ENCODE measurements at regions not wholly inside any gene's neighbourhood (a gene's known extent, or its start where the extent isn't known, plus 50 kb on each side); places are given as distances from the start of the nearest gene placed in this dataset.
A peak's percentile ranks its signal among the peaks of the same experiment; 100 is the strongest.

DNA sequence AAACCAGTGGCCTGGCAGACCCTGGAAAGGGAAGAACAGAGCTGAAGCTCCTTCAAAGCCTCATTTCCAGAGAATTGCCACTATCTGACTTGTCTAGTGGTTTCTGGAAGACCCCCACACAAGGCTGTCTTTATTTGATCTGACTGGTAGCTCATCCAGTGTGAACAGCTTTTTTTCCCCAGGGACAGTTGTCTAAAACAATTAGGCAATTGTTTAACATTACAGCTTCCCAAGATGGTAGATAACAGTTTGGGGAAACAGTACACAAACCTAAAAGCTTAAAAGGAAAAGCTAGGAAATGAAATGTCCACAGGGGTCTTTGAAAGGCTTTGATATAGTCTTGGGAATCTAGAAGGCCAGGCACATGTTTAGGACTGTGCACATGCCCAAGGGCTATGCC lies 203.4 kb upstream of the CTBP2 start (continued):
- TF ChIP-seq CHD1 (IDR thresholded peaks at IDR 0.05; ENCODE audit: low read depth, low read length) (no peak), RFX5 (IDR thresholded peaks at IDR 0.05; ENCODE audit: low read depth, low read length) (no peak), EED (IDR thresholded peaks at IDR 0.05; ENCODE audit: low read depth) (no peak)

DNA sequence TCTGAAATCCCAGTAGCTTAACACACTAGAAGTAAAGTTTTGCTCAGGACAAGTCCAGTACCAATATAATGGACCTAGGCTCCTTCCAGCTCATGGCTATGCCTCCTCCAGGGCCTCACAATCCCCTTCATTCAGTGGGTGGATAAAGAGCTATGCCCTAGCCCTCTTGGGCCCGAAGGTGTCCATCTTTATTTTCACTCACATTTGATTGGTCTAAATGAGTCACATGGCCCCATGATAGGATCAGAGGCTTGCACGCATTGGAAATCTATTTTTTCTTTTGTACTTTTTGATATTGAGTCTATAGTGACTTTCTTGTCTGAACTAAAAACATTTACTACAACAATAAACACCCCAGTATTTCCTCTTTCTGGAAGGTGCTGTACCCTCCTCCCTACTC lies 202.6 kb upstream of the CTBP2 start:
- Histone ChIP-seq H3K4me3 (no peak overlapping the region), H3K9ac (ENCODE audit: control insufficient read depth, insufficient read depth, low read length) (no peak overlapping the region), H3K27me3 (replicated peaks in 1 of 2; ENCODE audit: control insufficient read depth in 2 of 2, insufficient read depth in 2 of 2, low read length in 1 of 2) (no peaks in the 10 kb centered on the region), H3K4me1 (ENCODE audit: control insufficient read depth, insufficient read depth, low read length) (no peaks in the 10 kb centered on the region), H3K79me2 (ENCODE audit: control insufficient read depth, insufficient read depth, low read length) (no peaks in the 10 kb centered on the region), H4K20me1 (ENCODE audit: control insufficient read depth, insufficient read depth) (no peaks in the 10 kb centered on the region), H2AFZ (ENCODE audit: control insufficient read depth, low read depth, low read length) (no peak overlapping the region), H3K9me3 (replicated peaks; ENCODE audit: control insufficient read depth, insufficient read depth, low read length) (no peaks in the 10 kb centered on the region), H3K36me3 (ENCODE audit: control insufficient read depth in 2 of 2, insufficient read depth in 2 of 2, low read length in 1 of 2) (no peaks in the 10 kb centered on the region), H3K4me2 (ENCODE audit: control insufficient read depth, insufficient read depth) (no peak overlapping the region), H3K27ac (ENCODE audit: control insufficient read depth, insufficient read depth) (no peak overlapping the region)
- 14% methylated on average over 2 of the region's 2 CpGs for WGBS (ENCODE audit: insufficient coverage, insufficient replicate concordance, low lambda C conversion rate, missing lambda C conversion rate)
- CTCF ChIA-PET: interaction anchor here (1.2 to 1.5 kb wide), 2 partner anchors 19 to 20 kb away, joined by 4 to 7 read pairs; no protein-coding TSS in a partner anchor
- BruUV-seq (replicated peaks): no TSS peak
- SMC1A ChIA-PET (ENCODE audit: uncharacterized antibody, unreplicated experiment): no interaction called here
- POLR2A ChIA-PET: no interaction called here
- FAIRE-seq (no peak), DNase-seq (ENCODE audit: low read depth, low spot score) (no peak), ATAC-seq (no peak)
- RAD21 ChIA-PET (ENCODE audit: unreplicated experiment): interaction anchor here (0.9 kb wide), 1 partner anchor 315 kb away, joined by 3 read pairs; no protein-coding TSS in a partner anchor
- intact Hi-C loops (cut with micrococcal nuclease; ENCODE audit: unreplicated experiment) (no loop called here), in situ Hi-C loops (cut with MboI) (no loop called here)
- TF ChIP-seq NFYB (IDR thresholded peaks at IDR 0.05; ENCODE audit: insufficient read depth, low read depth, low read length): peak; percentile 73
- TF ChIP-seq POLR2AphosphoS5 (IDR thresholded peaks at IDR 0.05; ENCODE audit: low read length): no peak
- TF ChIP-seq TBL1XR1 (IDR thresholded peaks at IDR 0.05; ENCODE audit: low read depth, low read length): no peak

DNA sequence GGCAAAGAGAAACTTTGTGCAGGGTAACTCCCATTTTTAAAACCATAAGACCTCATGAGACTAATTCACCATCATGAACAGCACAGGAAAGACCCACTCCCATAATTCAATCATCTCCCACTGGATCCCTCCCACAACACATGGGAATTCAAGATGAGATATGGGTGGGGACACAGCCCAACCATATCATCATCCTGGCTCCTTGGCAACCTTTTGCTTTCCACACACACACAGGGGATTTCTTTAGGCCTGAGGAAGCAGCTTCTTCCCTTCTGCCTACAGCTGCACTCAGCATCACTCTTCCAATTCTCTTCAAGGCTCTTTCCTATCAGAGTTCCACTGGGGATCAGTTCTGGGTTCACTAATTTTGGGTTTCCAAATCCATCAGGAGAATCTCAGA lies 199.0 kb upstream of the CTBP2 start:
- Histone ChIP-seq H3K9me3 (replicated peaks; ENCODE audit: control insufficient read depth, insufficient read depth, low read length) (no peaks in the 10 kb centered on the region), H3K27me3 (replicated peaks in 1 of 2; ENCODE audit: control insufficient read depth in 2 of 2, insufficient read depth in 2 of 2, low read length in 1 of 2) (no peaks in the 10 kb centered on the region), H2AFZ (ENCODE audit: control insufficient read depth, low read depth, low read length) (no peak overlapping the region), H3K9ac (ENCODE audit: control insufficient read depth, insufficient read depth, low read length) (no peak overlapping the region), H3K27ac (ENCODE audit: control insufficient read depth, insufficient read depth) (no peak overlapping the region), H4K20me1 (ENCODE audit: control insufficient read depth, insufficient read depth) (no peaks in the 10 kb centered on the region), H3K79me2 (ENCODE audit: control insufficient read depth, insufficient read depth, low read length) (no peaks in the 10 kb centered on the region), H3K4me3 (no peak overlapping the region), H3K4me1 (ENCODE audit: control insufficient read depth, insufficient read depth, low read length) (no peaks in the 10 kb centered on the region), H3K4me2 (ENCODE audit: control insufficient read depth, insufficient read depth) (no peak overlapping the region), H3K36me3 (ENCODE audit: control insufficient read depth in 2 of 2, insufficient read depth in 2 of 2, low read length in 1 of 2) (no peaks in the 10 kb centered on the region)
- TF ChIP-seq NRF1 (conservative IDR thresholded peaks at IDR 0.05; ENCODE audit: low read depth, low read length) (no peak), SMAD5 (IDR thresholded peaks at IDR 0.05; ENCODE audit: low read depth) (no peak), POU2F2 (IDR thresholded peaks at IDR 0.05; ENCODE audit: borderline replicate concordance, low read depth, low read length) (no peak)
- ChIA-PET POLR2A (no interaction called here), RAD21 (ENCODE audit: unreplicated experiment) (no interaction called here), CTCF (no interaction called here), SMC1A (ENCODE audit: uncharacterized antibody, unreplicated experiment) (no interaction called here)
- no TSS peak for BruUV-seq (replicated peaks)
- FAIRE-seq (no peak), ATAC-seq (no peak), DNase-seq (ENCODE audit: low read depth, low spot score) (no peak)
- in situ Hi-C loops (cut with MboI): no loop called here
- intact Hi-C loops (cut with micrococcal nuclease; ENCODE audit: unreplicated experiment): no loop called here
